OCI-LY7 (cell line): ENCODE measurements at regions not wholly inside any gene's neighbourhood (a gene's known extent, or its start where the extent isn't known, plus 50 kb on each side); places are given as distances from the start of the nearest gene placed in this dataset.

Experiments
- BruUV-seq: library from RNA; stranded (reverse); fragments of 400-500 nt; replicated peaks from 2 replicates; lab custom pipeline; 2021; lab: Mats Ljungman, UMichigan
- CTCF ChIA-PET: fragments of 300-600 bp; sonication (Branson Sonifier 250); formaldehyde crosslinking; loops from one replicate; lab custom pipeline; 2022; ENCODE audit warnings: antibody characterized with exemption; ENCODE audit not compliant: unreplicated experiment; lab: Charles Lee
- POLR2A ChIA-PET: fragments of 300-600 bp; sonication (Branson Sonifier 250); formaldehyde crosslinking; loops from one replicate; lab custom pipeline; 2022; ENCODE audit warnings: antibody characterized with exemption; lab: Charles Lee
- DNase-seq: peaks from one replicate; pipeline ENCODE4 v3.0.0-alpha.2; 2015; ENCODE audit warnings: low spot score
- H2AFZ ChIP-seq: fragments of 200-600 bp; sonication (generic), shearing (Covaris generic); 2 replicates; pipeline ENCODE4 v1.6.1; 2014; ENCODE audit warnings: mild to moderate bottlenecking, antibody characterized with exemption, low read length, moderate library complexity
- H3K27ac ChIP-seq: fragments of 200-600 bp; sonication (generic); 2 replicates; pipeline ENCODE4 v1.5.1; 2014; ENCODE audit warnings: mixed run types, low read depth, mild to moderate bottlenecking, moderate library complexity, low read length, inconsistent platforms; ENCODE audit not compliant: poor library complexity, severe bottlenecking
- H3K36me3 ChIP-seq: fragments of 200-600 bp; sonication (generic); 2 replicates; pipeline ENCODE4 v1.6.1; 2014; ENCODE audit warnings: mild to moderate bottlenecking, antibody characterized with exemption, low read length, moderate library complexity, mixed read lengths; ENCODE audit not compliant: insufficient read depth
- H3K4me1 ChIP-seq: fragments of 200-600 bp; sonication (generic); 2 replicates; pipeline ENCODE4 v1.5.1; 2014; ENCODE audit warnings: mild to moderate bottlenecking, low read length; ENCODE audit not compliant: insufficient read depth, poor library complexity, severe bottlenecking
- H3K4me2 ChIP-seq: fragments of 200-600 bp; sonication (generic); 2 replicates; pipeline ENCODE4 v1.6.1; 2014; ENCODE audit warnings: mild to moderate bottlenecking, low read length
- H3K4me3 ChIP-seq: fragments of 200-600 bp; sonication (generic); 2 replicates; pipeline ENCODE4 v1.5.1; 2014; ENCODE audit warnings: mild to moderate bottlenecking, low read depth, low read length; ENCODE audit not compliant: poor library complexity, severe bottlenecking
- H3K79me2 ChIP-seq: fragments of 200-600 bp; sonication (generic); 2 replicates; pipeline ENCODE4 v1.6.1; 2016; ENCODE audit warnings: low read depth, mild to moderate bottlenecking, low read length, moderate library complexity, mixed read lengths; ENCODE audit not compliant: insufficient read depth
- H3K9me2 ChIP-seq: fragments of 200-600 bp; sonication (generic); 2 replicates; pipeline ENCODE4 v1.6.1; 2016; ENCODE audit warnings: mild to moderate bottlenecking, low read length, mixed read lengths; ENCODE audit not compliant: insufficient read depth
- H3K9me3 ChIP-seq: fragments of 200-600 bp; sonication (generic); 2 replicates; pipeline ENCODE4 v1.6.1; 2014; ENCODE audit warnings: mild to moderate bottlenecking, mixed run types, low read length, mixed read lengths
- H4K20me1 ChIP-seq: fragments of 200-600 bp; sonication (generic); 2 replicates; pipeline ENCODE4 v1.6.1; 2014; ENCODE audit warnings: mild to moderate bottlenecking, antibody characterized with exemption, low read length, moderate library complexity, mixed read lengths; ENCODE audit not compliant: insufficient read depth
- EZH2phosphoT487 ChIP-seq: fragments of 200-600 bp; sonication (generic); IDR thresholded peaks from 2 replicates; pipeline ENCODE4 v1.6.1; 2018; ENCODE audit warnings: low read depth, borderline replicate concordance, mild to moderate bottlenecking, mixed run types, antibody characterized with exemption, low read length, moderate library complexity, mixed read lengths
- intact Hi-C: fragments of 100-400 bp; cut with micrococcal nuclease; formaldehyde crosslinking; loops from one replicate; pipeline ENCODE4 v1.10.0; 2022; ENCODE audit not compliant: unreplicated experiment
- TF ChIP-seq, protein P1 (sequence below): fragments of 200-600 bp; sonication (generic); conservative IDR thresholded peaks from 2 replicates; pipeline ENCODE4 v1.5.1; 2014; ENCODE audit warnings: mild to moderate bottlenecking, antibody characterized with exemption, low read length, moderate library complexity, mixed read lengths

DNA sequence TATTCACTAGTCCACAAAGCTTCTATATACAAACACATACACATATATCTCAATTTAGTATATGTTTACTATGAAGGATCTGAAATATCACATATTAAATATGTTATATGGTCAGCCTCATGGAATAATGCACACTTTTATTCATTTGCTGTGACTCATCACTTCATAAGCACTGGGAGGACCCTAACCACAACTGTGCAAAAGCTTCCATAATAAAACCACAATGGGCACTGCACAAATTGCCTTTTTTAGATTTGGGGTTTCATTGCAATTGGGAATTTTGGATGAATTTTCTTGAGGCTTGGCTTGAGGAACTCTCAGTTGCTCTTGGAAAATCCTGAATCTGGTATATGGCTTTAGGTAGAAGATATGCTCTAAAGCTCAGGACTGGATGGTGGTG lies 399.4 kb downstream of the C12orf75 start:
- Histone ChIP-seq H3K4me1 (no peaks in the 10 kb centered on the region), H3K4me3 (no peak overlapping the region), H2AFZ (no peak overlapping the region), H3K9me2 (no peaks in the 10 kb centered on the region), H3K79me2 (no peaks in the 10 kb centered on the region), H4K20me1 (no peaks in the 10 kb centered on the region), H3K27ac (no peak overlapping the region), H3K4me2 (no peak overlapping the region), H3K36me3 (no peaks in the 10 kb centered on the region), H3K9me3 (no peaks in the 10 kb centered on the region)
- no peak for DNase-seq
- ChIA-PET POLR2A (interaction anchor here (0.7 kb wide), 1 partner anchor 83 kb away, joined by 3 read pairs; no protein-coding TSS in a partner anchor), CTCF (no interaction called here)
- no peak for TF ChIP-seq EZH2phosphoT487
- TF ChIP-seq, protein P1, sequence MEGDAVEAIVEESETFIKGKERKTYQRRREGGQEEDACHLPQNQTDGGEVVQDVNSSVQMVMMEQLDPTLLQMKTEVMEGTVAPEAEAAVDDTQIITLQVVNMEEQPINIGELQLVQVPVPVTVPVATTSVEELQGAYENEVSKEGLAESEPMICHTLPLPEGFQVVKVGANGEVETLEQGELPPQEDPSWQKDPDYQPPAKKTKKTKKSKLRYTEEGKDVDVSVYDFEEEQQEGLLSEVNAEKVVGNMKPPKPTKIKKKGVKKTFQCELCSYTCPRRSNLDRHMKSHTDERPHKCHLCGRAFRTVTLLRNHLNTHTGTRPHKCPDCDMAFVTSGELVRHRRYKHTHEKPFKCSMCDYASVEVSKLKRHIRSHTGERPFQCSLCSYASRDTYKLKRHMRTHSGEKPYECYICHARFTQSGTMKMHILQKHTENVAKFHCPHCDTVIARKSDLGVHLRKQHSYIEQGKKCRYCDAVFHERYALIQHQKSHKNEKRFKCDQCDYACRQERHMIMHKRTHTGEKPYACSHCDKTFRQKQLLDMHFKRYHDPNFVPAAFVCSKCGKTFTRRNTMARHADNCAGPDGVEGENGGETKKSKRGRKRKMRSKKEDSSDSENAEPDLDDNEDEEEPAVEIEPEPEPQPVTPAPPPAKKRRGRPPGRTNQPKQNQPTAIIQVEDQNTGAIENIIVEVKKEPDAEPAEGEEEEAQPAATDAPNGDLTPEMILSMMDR, result no peak
- no TSS peak for BruUV-seq
- intact Hi-C loops, result no loop called here

DNA sequence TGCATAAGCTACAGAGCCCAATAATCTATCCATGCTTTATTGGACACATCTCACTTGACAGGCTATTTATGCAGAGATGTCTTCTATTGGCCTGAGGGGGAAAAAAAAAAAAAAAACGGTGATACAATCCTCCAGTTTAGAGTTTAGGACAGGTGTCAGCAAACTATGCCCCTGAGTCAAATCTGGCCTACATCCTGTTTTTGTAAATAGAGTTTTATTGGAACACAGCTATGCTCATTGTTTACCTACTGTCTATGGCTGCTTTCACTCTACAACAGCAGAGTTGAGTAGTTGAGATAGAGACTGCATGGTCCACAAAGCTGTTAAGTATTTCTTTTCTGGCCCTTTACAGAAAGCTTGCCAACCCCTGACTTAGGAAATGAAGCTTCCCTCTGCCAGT lies 403.1 kb downstream of the C12orf75 start:
- Histone ChIP-seq H3K79me2 (no peaks in the 10 kb centered on the region), H2AFZ (no peak overlapping the region), H3K4me3 (no peak overlapping the region), H3K9me2 (no peaks in the 10 kb centered on the region), H3K27ac (no peak overlapping the region), H3K4me2 (no peak overlapping the region), H3K9me3 (no peaks in the 10 kb centered on the region), H3K4me1 (no peaks in the 10 kb centered on the region), H3K36me3 (no peaks in the 10 kb centered on the region), H4K20me1 (no peaks in the 10 kb centered on the region)
- POLR2A ChIA-PET, result no interaction called here
- CTCF ChIA-PET, result no interaction called here
- intact Hi-C loops, result no loop called here
- no peak for TF ChIP-seq EZH2phosphoT487
- TF ChIP-seq, protein P1, result no peak
- BruUV-seq, result no TSS peak
- no peak for DNase-seq

DNA sequence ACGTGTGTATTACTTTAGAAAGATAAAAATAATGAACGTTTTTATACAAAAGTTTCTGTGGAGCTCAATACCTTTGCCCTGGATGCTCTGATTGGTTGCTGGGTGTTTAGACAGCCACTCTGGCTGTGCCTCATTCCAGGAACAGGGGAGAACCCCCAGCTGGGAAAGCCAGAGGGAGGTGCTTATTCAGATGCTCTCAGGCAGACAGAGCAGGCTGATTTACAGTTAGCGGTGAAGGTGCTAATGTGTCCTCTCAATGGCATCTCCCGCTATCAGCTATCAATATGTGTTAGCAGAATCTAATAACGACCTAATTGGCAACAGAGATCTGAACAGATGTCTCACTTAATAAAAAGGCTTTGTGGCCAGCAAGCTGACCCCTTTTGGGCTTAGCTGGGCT lies 402.3 kb downstream of the NUAK1 start:
- H3K36me3 ChIP-seq, result no peaks in the 10 kb centered on the region
- H4K20me1 ChIP-seq, result no peaks in the 10 kb centered on the region
- intact Hi-C loops, result no loop called here
- CTCF ChIA-PET, result no interaction called here
- TF ChIP-seq, protein P1, result no peak
- no peak for DNase-seq
- H3K4me2 ChIP-seq, result no peak overlapping the region
- no peaks in the 10 kb centered on the region for H3K4me1 ChIP-seq
- no peak overlapping the region for H2AFZ ChIP-seq
- no TSS peak for BruUV-seq
- no peak overlapping the region for H3K4me3 ChIP-seq
- H3K27ac ChIP-seq, result no peak overlapping the region
- no peaks in the 10 kb centered on the region for H3K9me2 ChIP-seq
- no peaks in the 10 kb centered on the region for H3K79me2 ChIP-seq
- H3K9me3 ChIP-seq, result no peaks in the 10 kb centered on the region
- POLR2A ChIA-PET, result no interaction called here
